ENCODE measurements at regions not wholly inside any gene's neighbourhood (a gene's known extent, or its start where the extent isn't known, plus 50 kb on each side); places are given as distances from the start of the nearest gene placed in this dataset.

GRCh38 chr2:139209586-139209985, 429.4 kb upstream of the NXPH2 start:
- Histone ChIP-seq H3K27ac (ENCODE audit: low read length) (no peak overlapping the region), H3K9ac (ENCODE audit: low read depth, low read length) (no peak overlapping the region)
- no peak for ATAC-seq (ENCODE audit: insufficient read depth, low read depth)

GRCh38 chr2:139201516-139201915, 421.3 kb upstream of the NXPH2 start:
- no peak overlapping the region for H2AFZ ChIP-seq (ENCODE audit: low read depth, low read length)
- no peak overlapping the region for H3K4me2 ChIP-seq (ENCODE audit: insufficient read depth, low read length)
- no peaks in the 10 kb centered on the region for H3K4me1 ChIP-seq (ENCODE audit: insufficient read depth, low read length)
- H3K9ac ChIP-seq (ENCODE audit: low read depth, low read length): no peak overlapping the region
- H3K79me2 ChIP-seq (ENCODE audit: insufficient read depth, low read length): no peaks in the 10 kb centered on the region
- no peak overlapping the region for H3K4me3 ChIP-seq (ENCODE audit: low read depth in 1 of 2, low read length in 2 of 2)
- DNase-seq (no peak), ATAC-seq (ENCODE audit: insufficient read depth, low read depth) (no peak)
- H3K9me3 ChIP-seq (ENCODE audit: insufficient read depth, low read length, severe bottlenecking): no peaks in the 10 kb centered on the region
- H3K27me3 ChIP-seq (ENCODE audit: insufficient read depth, low read length, poor library complexity): no peaks in the 10 kb centered on the region
- no peak overlapping the region for H3K27ac ChIP-seq (ENCODE audit: low read length)
- TF ChIP-seq EZH2 (IDR thresholded peaks at IDR 0.05; ENCODE audit: borderline replicate concordance, low read depth, low read length, severe bottlenecking): no peak
- TF ChIP-seq CTCF (IDR thresholded peaks at IDR 0.05; ENCODE audit: borderline replicate concordance, extremely low read depth, low read length, poor library complexity, severe bottlenecking): no peak
- H4K20me1 ChIP-seq (ENCODE audit: insufficient read depth, low read length): no peaks in the 10 kb centered on the region
- H3K36me3 ChIP-seq (ENCODE audit: insufficient read depth, low read length): no peaks in the 10 kb centered on the region

More at GRCh38 chr2:139209586-139209985, 429.4 kb upstream of the NXPH2 start:
- no peak for TF ChIP-seq EZH2 (IDR thresholded peaks at IDR 0.05; ENCODE audit: borderline replicate concordance, low read depth, low read length, severe bottlenecking)
- TF ChIP-seq CTCF (IDR thresholded peaks at IDR 0.05; ENCODE audit: borderline replicate concordance, extremely low read depth, low read length, poor library complexity, severe bottlenecking): no peak
- Histone ChIP-seq H4K20me1 (ENCODE audit: insufficient read depth, low read length) (no peaks in the 10 kb centered on the region), H3K9me3 (ENCODE audit: insufficient read depth, low read length, severe bottlenecking) (no peaks in the 10 kb centered on the region), H3K4me3 (ENCODE audit: low read depth in 1 of 2, low read length in 2 of 2) (no peak overlapping the region), H3K4me1 (ENCODE audit: insufficient read depth, low read length) (no peaks in the 10 kb centered on the region), H3K27me3 (ENCODE audit: insufficient read depth, low read length, poor library complexity) (no peaks in the 10 kb centered on the region), H3K36me3 (ENCODE audit: insufficient read depth, low read length) (no peaks in the 10 kb centered on the region), H3K4me2 (ENCODE audit: insufficient read depth, low read length) (no peak overlapping the region), H3K79me2 (ENCODE audit: insufficient read depth, low read length) (no peaks in the 10 kb centered on the region), H2AFZ (ENCODE audit: low read depth, low read length) (no peak overlapping the region)
- no peak for DNase-seq

- Histone ChIP-seq H3K4me3 (ENCODE audit: low read depth in 1 of 2, low read length in 2 of 2) (no peak overlapping the region), H3K9ac (ENCODE audit: low read depth, low read length) (no peak overlapping the region), H3K9me3 (ENCODE audit: insufficient read depth, low read length, severe bottlenecking) (no peaks in the 10 kb centered on the region), H4K20me1 (ENCODE audit: insufficient read depth, low read length) (no peaks in the 10 kb centered on the region), H3K79me2 (ENCODE audit: insufficient read depth, low read length) (no peaks in the 10 kb centered on the region), H3K4me1 (ENCODE audit: insufficient read depth, low read length) (no peaks in the 10 kb centered on the region), H2AFZ (ENCODE audit: low read depth, low read length) (no peak overlapping the region), H3K36me3 (ENCODE audit: insufficient read depth, low read length) (no peaks in the 10 kb centered on the region), H3K27me3 (ENCODE audit: insufficient read depth, low read length, poor library complexity) (no peaks in the 10 kb centered on the region), H3K4me2 (ENCODE audit: insufficient read depth, low read length) (no peak overlapping the region), H3K27ac (ENCODE audit: low read length) (no peak overlapping the region)
- no peak for ATAC-seq (ENCODE audit: insufficient read depth, low read depth)
- DNase-seq: no peak
- TF ChIP-seq CTCF (IDR thresholded peaks at IDR 0.05; ENCODE audit: borderline replicate concordance, extremely low read depth, low read length, poor library complexity, severe bottlenecking): no peak
- no peak for TF ChIP-seq EZH2 (IDR thresholded peaks at IDR 0.05; ENCODE audit: borderline replicate concordance, low read depth, low read length, severe bottlenecking)
Observed at GRCh38 chr2:139196754-139197153, 416.6 kb upstream of the NXPH2 start.

GRCh38 chr2:139194546-139194945, 414.4 kb upstream of the NXPH2 start:
- H3K79me2 ChIP-seq (ENCODE audit: insufficient read depth, low read length): no peaks in the 10 kb centered on the region
- H4K20me1 ChIP-seq (ENCODE audit: insufficient read depth, low read length): no peaks in the 10 kb centered on the region
- H3K27ac ChIP-seq (ENCODE audit: low read length): no peak overlapping the region
- no peaks in the 10 kb centered on the region for H3K4me1 ChIP-seq (ENCODE audit: insufficient read depth, low read length)
- DNase-seq (no peak), ATAC-seq (ENCODE audit: insufficient read depth, low read depth) (no peak)
- no peak overlapping the region for H3K4me3 ChIP-seq (ENCODE audit: low read depth in 1 of 2, low read length in 2 of 2)
- H2AFZ ChIP-seq (ENCODE audit: low read depth, low read length): no peak overlapping the region
- H3K36me3 ChIP-seq (ENCODE audit: insufficient read depth, low read length): no peaks in the 10 kb centered on the region
- TF ChIP-seq CTCF (IDR thresholded peaks at IDR 0.05; ENCODE audit: borderline replicate concordance, extremely low read depth, low read length, poor library complexity, severe bottlenecking) (no peak), EZH2 (IDR thresholded peaks at IDR 0.05; ENCODE audit: borderline replicate concordance, low read depth, low read length, severe bottlenecking) (no peak)
- H3K27me3 ChIP-seq (ENCODE audit: insufficient read depth, low read length, poor library complexity): no peaks in the 10 kb centered on the region
- H3K9me3 ChIP-seq (ENCODE audit: insufficient read depth, low read length, severe bottlenecking): no peaks in the 10 kb centered on the region
- no peak overlapping the region for H3K4me2 ChIP-seq (ENCODE audit: insufficient read depth, low read length)
- no peak overlapping the region for H3K9ac ChIP-seq (ENCODE audit: low read depth, low read length)

All from DND-41 (cell line).